ENCODE measurements at regions not wholly inside any gene's neighbourhood (a gene's known extent, or its start where the extent isn't known, plus 50 kb on each side); places are given as distances from the start of the nearest gene placed in this dataset.

DNA sequence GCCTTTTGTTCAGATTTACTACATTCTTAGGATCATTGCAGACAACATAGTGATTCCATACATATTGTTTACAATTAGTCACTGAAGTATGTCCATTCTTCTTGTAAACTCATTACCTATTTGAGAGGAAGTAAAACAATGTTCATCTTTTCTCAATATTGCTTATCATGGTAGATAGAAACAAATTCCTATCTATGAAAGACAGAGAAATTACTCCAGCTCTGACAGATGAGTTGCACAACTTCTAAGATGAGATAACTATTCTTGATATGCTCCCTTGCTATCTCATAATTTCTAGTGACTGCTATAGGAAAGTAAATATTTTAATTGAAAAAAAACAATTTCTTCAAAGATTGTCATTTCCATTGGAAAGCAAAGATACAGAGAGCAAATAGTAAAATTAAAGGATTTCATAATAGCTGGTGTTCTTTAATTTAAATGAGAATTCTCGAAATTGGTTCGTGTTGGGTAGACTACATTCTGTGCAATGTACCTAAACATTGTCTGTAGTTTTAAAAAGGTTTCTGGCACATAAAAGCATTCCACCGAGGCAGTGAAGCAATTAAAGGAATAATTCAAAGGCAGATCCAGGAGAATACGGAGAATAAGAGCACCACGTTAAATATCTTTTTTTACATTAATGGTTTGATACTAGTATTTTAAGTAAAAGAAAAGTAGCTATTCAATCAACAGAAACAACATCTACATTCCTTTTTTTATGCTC, 1029.1 kb upstream of the ACO1 start:
- TF ChIP-seq, protein P1, sequence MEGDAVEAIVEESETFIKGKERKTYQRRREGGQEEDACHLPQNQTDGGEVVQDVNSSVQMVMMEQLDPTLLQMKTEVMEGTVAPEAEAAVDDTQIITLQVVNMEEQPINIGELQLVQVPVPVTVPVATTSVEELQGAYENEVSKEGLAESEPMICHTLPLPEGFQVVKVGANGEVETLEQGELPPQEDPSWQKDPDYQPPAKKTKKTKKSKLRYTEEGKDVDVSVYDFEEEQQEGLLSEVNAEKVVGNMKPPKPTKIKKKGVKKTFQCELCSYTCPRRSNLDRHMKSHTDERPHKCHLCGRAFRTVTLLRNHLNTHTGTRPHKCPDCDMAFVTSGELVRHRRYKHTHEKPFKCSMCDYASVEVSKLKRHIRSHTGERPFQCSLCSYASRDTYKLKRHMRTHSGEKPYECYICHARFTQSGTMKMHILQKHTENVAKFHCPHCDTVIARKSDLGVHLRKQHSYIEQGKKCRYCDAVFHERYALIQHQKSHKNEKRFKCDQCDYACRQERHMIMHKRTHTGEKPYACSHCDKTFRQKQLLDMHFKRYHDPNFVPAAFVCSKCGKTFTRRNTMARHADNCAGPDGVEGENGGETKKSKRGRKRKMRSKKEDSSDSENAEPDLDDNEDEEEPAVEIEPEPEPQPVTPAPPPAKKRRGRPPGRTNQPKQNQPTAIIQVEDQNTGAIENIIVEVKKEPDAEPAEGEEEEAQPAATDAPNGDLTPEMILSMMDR (IDR thresholded peaks at IDR 0.05), result no peak
- TF ChIP-seq, protein P2, sequence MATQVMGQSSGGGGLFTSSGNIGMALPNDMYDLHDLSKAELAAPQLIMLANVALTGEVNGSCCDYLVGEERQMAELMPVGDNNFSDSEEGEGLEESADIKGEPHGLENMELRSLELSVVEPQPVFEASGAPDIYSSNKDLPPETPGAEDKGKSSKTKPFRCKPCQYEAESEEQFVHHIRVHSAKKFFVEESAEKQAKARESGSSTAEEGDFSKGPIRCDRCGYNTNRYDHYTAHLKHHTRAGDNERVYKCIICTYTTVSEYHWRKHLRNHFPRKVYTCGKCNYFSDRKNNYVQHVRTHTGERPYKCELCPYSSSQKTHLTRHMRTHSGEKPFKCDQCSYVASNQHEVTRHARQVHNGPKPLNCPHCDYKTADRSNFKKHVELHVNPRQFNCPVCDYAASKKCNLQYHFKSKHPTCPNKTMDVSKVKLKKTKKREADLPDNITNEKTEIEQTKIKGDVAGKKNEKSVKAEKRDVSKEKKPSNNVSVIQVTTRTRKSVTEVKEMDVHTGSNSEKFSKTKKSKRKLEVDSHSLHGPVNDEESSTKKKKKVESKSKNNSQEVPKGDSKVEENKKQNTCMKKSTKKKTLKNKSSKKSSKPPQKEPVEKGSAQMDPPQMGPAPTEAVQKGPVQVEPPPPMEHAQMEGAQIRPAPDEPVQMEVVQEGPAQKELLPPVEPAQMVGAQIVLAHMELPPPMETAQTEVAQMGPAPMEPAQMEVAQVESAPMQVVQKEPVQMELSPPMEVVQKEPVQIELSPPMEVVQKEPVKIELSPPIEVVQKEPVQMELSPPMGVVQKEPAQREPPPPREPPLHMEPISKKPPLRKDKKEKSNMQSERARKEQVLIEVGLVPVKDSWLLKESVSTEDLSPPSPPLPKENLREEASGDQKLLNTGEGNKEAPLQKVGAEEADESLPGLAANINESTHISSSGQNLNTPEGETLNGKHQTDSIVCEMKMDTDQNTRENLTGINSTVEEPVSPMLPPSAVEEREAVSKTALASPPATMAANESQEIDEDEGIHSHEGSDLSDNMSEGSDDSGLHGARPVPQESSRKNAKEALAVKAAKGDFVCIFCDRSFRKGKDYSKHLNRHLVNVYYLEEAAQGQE (IDR thresholded peaks at IDR 0.05; ENCODE audit: insufficient read depth in 1 of 2, low read depth in 2 of 2, low read length in 1 of 2), result no peak
